HepG2 (cell line): ENCODE measurements at regions not wholly inside any gene's neighbourhood (a gene's known extent, or its start where the extent isn't known, plus 50 kb on each side); places are given as distances from the start of the nearest gene placed in this dataset.

Source experiments
- CHCHD3 ChIP-seq: sonication (generic); formaldehyde crosslinking; IDR thresholded peaks from 2 replicates; pipeline ENCODE4 v1.8.0; 2022; ENCODE audit warnings: mild to moderate bottlenecking, missing genetic modification reagents, moderate library complexity
- EP300 ChIP-seq, 3 experiments: sonication (generic) in 1 of 3; formaldehyde crosslinking in 1 of 3; IDR thresholded peaks; 2 replicates each; pipeline versions ENCODE4 v1.5.1 to v1.6.1; 2011 to 2020; ENCODE audit warnings: low read depth in 2 of 3, low read length in 2 of 3, borderline replicate concordance in 1 of 3, improper control_type of control experiment in 1 of 3, mild to moderate bottlenecking in 1 of 3, missing genetic modification reagents in 1 of 3, moderate library complexity in 1 of 3
- FOSL2 ChIP-seq: sonication (generic); formaldehyde crosslinking; IDR thresholded peaks from 2 replicates; pipeline ENCODE4 v1.4.0; 2020; ENCODE audit warnings: missing genetic modification reagents
- FOXK2 ChIP-seq: fragments of 450-650 bp; IDR thresholded peaks from 2 replicates; pipeline ENCODE4 v1.6.1; 2016
- HIVEP1 ChIP-seq: sonication (generic); formaldehyde crosslinking; IDR thresholded peaks from 2 replicates; pipeline ENCODE4 v1.4.0; 2020; ENCODE audit warnings: mild to moderate bottlenecking, missing genetic modification reagents
- HNRNPL ChIP-seq: fragments of 200-400 bp; formaldehyde crosslinking; IDR thresholded peaks from 2 replicates; pipeline ENCODE4 v1.6.1; 2017; ENCODE audit warnings: mild to moderate bottlenecking, low read depth, low read length
- KAT2B ChIP-seq: fragments of 150-350 bp; IDR thresholded peaks from 2 replicates; pipeline ENCODE4 v1.6.1; 2014; ENCODE audit warnings: low read depth, low read length, borderline replicate concordance
- MEIS2 ChIP-seq: sonication (generic); formaldehyde crosslinking; IDR thresholded peaks from 2 replicates; pipeline ENCODE4 v1.9.0; 2021; ENCODE audit warnings: mild to moderate bottlenecking, missing genetic modification reagents
- POLR2A ChIP-seq, 2 experiments: IDR thresholded peaks; 2 replicates each; pipeline ENCODE4 v1.6.1; 2011; ENCODE audit warnings: low read depth in 2 of 2, low read length in 2 of 2, mild to moderate bottlenecking in 1 of 2, moderate library complexity in 1 of 2; ENCODE audit not compliant: insufficient read depth in 1 of 2
- TF ChIP-seq, protein P1 (sequence below): sonication (generic); formaldehyde crosslinking; IDR thresholded peaks from 2 replicates; pipeline ENCODE4 v1.5.0; 2020; ENCODE audit warnings: mild to moderate bottlenecking, missing genetic modification reagents, moderate library complexity
- TF ChIP-seq, protein P2 (sequence below): sonication (generic); formaldehyde crosslinking; IDR thresholded peaks from 2 replicates; pipeline ENCODE4 v1.4.0; 2020; ENCODE audit warnings: missing genetic modification reagents, borderline replicate concordance
- TF ChIP-seq, protein P3 (sequence below): sonication (generic); formaldehyde crosslinking; IDR thresholded peaks from 2 replicates; pipeline ENCODE4 v1.4.0; 2020; ENCODE audit warnings: missing genetic modification reagents

DNA sequence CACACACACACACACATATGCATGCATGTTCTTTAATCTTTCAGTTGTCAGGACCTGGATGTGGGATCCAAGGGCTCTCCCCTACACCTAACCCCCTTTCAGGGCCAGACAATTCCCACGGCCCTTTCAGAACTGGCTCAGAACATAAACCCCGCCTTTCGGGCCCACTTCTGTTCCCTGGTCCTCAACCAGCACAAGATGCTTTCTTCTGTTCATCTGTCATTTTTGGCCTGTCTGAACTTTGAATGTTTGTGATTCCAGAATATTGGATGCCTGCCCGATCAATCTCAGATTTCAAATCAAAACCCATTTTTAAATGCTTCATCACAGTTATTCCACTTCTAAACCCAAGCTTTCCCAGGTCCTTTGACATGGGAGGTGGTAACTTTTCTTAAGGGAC, 167.3 kb downstream of the USP12 start:
- TF ChIP-seq, protein P1, sequence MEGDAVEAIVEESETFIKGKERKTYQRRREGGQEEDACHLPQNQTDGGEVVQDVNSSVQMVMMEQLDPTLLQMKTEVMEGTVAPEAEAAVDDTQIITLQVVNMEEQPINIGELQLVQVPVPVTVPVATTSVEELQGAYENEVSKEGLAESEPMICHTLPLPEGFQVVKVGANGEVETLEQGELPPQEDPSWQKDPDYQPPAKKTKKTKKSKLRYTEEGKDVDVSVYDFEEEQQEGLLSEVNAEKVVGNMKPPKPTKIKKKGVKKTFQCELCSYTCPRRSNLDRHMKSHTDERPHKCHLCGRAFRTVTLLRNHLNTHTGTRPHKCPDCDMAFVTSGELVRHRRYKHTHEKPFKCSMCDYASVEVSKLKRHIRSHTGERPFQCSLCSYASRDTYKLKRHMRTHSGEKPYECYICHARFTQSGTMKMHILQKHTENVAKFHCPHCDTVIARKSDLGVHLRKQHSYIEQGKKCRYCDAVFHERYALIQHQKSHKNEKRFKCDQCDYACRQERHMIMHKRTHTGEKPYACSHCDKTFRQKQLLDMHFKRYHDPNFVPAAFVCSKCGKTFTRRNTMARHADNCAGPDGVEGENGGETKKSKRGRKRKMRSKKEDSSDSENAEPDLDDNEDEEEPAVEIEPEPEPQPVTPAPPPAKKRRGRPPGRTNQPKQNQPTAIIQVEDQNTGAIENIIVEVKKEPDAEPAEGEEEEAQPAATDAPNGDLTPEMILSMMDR (CRISPR knock-in tag): no peak
- TF ChIP-seq POLR2A (IDR thresholded peaks at IDR 0.05; ENCODE audit: insufficient read depth in 1 of 2, low read depth in 2 of 2, low read length in 2 of 2) (no peak), MEIS2 (CRISPR knock-in tag) (no peak), FOXK2 (no peak), FOSL2 (CRISPR knock-in tag) (no peak), HIVEP1 (CRISPR knock-in tag) (no peak), CHCHD3 (CRISPR knock-in tag) (no peak), EP300 (IDR thresholded peaks at IDR 0.05; ENCODE audit: low read depth in 2 of 2, low read length in 2 of 2) (no peak), EP300 (CRISPR knock-in tag; IDR thresholded peaks at IDR 0.05; ENCODE audit: borderline replicate concordance) (no peak), HNRNPL (no peak), KAT2B (no peak)
- TF ChIP-seq, protein P2, sequence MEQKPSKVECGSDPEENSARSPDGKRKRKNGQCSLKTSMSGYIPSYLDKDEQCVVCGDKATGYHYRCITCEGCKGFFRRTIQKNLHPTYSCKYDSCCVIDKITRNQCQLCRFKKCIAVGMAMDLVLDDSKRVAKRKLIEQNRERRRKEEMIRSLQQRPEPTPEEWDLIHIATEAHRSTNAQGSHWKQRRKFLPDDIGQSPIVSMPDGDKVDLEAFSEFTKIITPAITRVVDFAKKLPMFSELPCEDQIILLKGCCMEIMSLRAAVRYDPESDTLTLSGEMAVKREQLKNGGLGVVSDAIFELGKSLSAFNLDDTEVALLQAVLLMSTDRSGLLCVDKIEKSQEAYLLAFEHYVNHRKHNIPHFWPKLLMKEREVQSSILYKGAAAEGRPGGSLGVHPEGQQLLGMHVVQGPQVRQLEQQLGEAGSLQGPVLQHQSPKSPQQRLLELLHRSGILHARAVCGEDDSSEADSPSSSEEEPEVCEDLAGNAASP (CRISPR knock-in tag): no peak
- TF ChIP-seq, protein P3, sequence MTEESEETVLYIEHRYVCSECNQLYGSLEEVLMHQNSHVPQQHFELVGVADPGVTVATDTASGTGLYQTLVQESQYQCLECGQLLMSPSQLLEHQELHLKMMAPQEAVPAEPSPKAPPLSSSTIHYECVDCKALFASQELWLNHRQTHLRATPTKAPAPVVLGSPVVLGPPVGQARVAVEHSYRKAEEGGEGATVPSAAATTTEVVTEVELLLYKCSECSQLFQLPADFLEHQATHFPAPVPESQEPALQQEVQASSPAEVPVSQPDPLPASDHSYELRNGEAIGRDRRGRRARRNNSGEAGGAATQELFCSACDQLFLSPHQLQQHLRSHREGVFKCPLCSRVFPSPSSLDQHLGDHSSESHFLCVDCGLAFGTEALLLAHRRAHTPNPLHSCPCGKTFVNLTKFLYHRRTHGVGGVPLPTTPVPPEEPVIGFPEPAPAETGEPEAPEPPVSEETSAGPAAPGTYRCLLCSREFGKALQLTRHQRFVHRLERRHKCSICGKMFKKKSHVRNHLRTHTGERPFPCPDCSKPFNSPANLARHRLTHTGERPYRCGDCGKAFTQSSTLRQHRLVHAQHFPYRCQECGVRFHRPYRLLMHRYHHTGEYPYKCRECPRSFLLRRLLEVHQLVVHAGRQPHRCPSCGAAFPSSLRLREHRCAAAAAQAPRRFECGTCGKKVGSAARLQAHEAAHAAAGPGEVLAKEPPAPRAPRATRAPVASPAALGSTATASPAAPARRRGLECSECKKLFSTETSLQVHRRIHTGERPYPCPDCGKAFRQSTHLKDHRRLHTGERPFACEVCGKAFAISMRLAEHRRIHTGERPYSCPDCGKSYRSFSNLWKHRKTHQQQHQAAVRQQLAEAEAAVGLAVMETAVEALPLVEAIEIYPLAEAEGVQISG (CRISPR knock-in tag): no peak
